DND-41 (cell line): ENCODE measurements at regions not wholly inside any gene's neighbourhood (a gene's known extent, or its start where the extent isn't known, plus 50 kb on each side); places are given as distances from the start of the nearest gene placed in this dataset.

Source experiments
- CTCF ChIP-seq: IDR thresholded peaks from 2 replicates; pipeline ENCODE4 v1.5.1; 2012; ENCODE audit warnings: borderline replicate concordance, low read length, moderate library complexity, mild to moderate bottlenecking; ENCODE audit not compliant: poor library complexity, severe bottlenecking; ENCODE audit errors: extremely low read depth
- EZH2 ChIP-seq: IDR thresholded peaks from 3 replicates; pipeline ENCODE4 v1.6.1; 2012; ENCODE audit warnings: borderline replicate concordance, low read depth, mild to moderate bottlenecking, moderate library complexity, low read length, inconsistent platforms; ENCODE audit not compliant: severe bottlenecking

DNA sequence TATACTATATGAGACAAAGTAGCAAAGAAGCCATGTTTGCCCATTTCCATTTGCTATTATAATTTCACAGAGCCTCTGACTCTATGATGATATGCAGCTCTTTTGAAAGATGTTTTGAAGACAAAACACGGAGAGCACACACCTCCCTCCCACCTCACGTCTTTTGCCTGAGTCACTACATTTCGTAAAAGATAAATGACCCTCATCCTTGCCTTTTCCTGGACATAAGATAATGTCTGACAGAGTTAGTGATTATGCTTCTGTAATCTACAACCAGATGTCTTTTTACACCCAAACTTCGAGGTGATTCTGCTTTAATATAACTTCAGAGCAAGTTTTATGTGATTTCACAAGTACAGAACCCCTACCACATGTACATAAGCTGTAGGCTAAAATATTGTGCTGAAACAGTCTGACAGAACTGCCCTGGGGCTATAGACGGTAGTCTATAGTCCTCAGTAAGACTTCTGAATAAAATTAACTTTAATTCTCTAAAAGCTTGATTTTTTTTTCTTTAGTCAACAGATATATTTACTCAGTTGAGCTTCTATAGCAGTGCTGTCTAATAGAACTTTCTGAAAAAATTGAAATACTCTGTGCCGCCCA is 99.9 kb downstream of the CD200R1L start:
- TF ChIP-seq CTCF (no peak), EZH2 (no peak)
